Activated CD8-positive, alpha-beta T cell treated with anti-CD3 and anti-CD28 coated beads, Interleukin-2, amount 10 ng/mL, durations not matched to agents 7 days and 5 days (primary cell): ENCODE measurements at regions not wholly inside any gene's neighbourhood (a gene's known extent, or its start where the extent isn't known, plus 50 kb on each side); places are given as distances from the start of the nearest gene placed in this dataset.

ENCODE experiments used
- ATAC-seq: fragments of 150-1000 bp; cut with Tn5 transposase; one replicate; pipeline ENCODE4 v1.10.0; 2021; ENCODE audit warnings: moderate library complexity
- CTCF ChIA-PET: fragments of 350-600 bp; sonication (Branson Sonifier 250); formaldehyde crosslinking; loops from one replicate; lab custom pipeline; 2021; ENCODE audit warnings: antibody characterized with exemption; lab: Charles Lee
- POLR2A ChIA-PET: fragments of 350-600 bp; sonication (Branson Sonifier 250); formaldehyde crosslinking; loops from one replicate; lab custom pipeline; 2021; ENCODE audit warnings: antibody characterized with exemption; lab: Charles Lee
- DNase-seq: peaks from one replicate; pipeline ENCODE4 v3.0.0-alpha.2; 2020
- H3K27ac Mint-ChIP-seq: one replicate; pipeline ENCODE4 v1.8.0; 2021; ENCODE audit warnings: mild to moderate bottlenecking, mixed read lengths
- H3K27me3 Mint-ChIP-seq: one replicate; pipeline ENCODE4 v1.8.0; 2021; ENCODE audit warnings: low read depth, mixed read lengths
- H3K36me3 Mint-ChIP-seq: one replicate; pipeline ENCODE4 v1.8.0; 2021; ENCODE audit warnings: low read depth, mixed read lengths
- H3K4me1 Mint-ChIP-seq: one replicate; pipeline ENCODE4 v1.8.0; 2021; ENCODE audit warnings: low read depth, mixed read lengths
- H3K4me3 Mint-ChIP-seq: one replicate; pipeline ENCODE4 v1.8.0; 2021; ENCODE audit warnings: mild to moderate bottlenecking, mixed read lengths
- H3K9me3 Mint-ChIP-seq: one replicate; pipeline ENCODE4 v1.8.0; 2022; ENCODE audit warnings: mixed read lengths; ENCODE audit not compliant: insufficient read depth

- ATAC-seq (no peak), DNase-seq (no peak)
- H3K4me1 Mint-ChIP-seq, result no peaks in the 10 kb centered on the region
- no peaks in the 10 kb centered on the region for H3K9me3 Mint-ChIP-seq
- POLR2A ChIA-PET, result no interaction called here
- H3K4me3 Mint-ChIP-seq, result no peak overlapping the region
- H3K27ac Mint-ChIP-seq, result no peak overlapping the region
- no peaks in the 10 kb centered on the region for H3K36me3 Mint-ChIP-seq
- CTCF ChIA-PET, result interaction anchor here (0.7 kb wide), 1 partner anchor 13 kb away, joined by 3 read pairs; no protein-coding TSS in a partner anchor
- H3K27me3 Mint-ChIP-seq, result no peaks in the 10 kb centered on the region
Measured at GRCh38 chr18:22024924-22025323, 144.5 kb upstream of the GATA6 start.

- no peaks in the 10 kb centered on the region for H3K9me3 Mint-ChIP-seq
- CTCF ChIA-PET, result no interaction called here
Measured at GRCh38 chr18:22026362-22026761, 143.0 kb upstream of the GATA6 start.

GRCh38 chr18:22026889-22027288, 142.5 kb upstream of the GATA6 start:
- Mint-ChIP-seq H3K36me3 (no peaks in the 10 kb centered on the region), H3K4me3 (no peak overlapping the region), H3K4me1 (no peaks in the 10 kb centered on the region), H3K27ac (no peak overlapping the region), H3K9me3 (no peaks in the 10 kb centered on the region), H3K27me3 (no peaks in the 10 kb centered on the region)
- ChIA-PET CTCF (no interaction called here), POLR2A (no interaction called here)
- ATAC-seq, result no peak
- DNase-seq, result no peak

More at GRCh38 chr18:22026362-22026761, 143.0 kb upstream of the GATA6 start:
- Mint-ChIP-seq H3K27me3 (no peaks in the 10 kb centered on the region), H3K27ac (no peak overlapping the region), H3K4me1 (no peaks in the 10 kb centered on the region), H3K36me3 (no peaks in the 10 kb centered on the region), H3K4me3 (no peak overlapping the region)
- DNase-seq (no peak), ATAC-seq (no peak)
- POLR2A ChIA-PET, result no interaction called here

DNA sequence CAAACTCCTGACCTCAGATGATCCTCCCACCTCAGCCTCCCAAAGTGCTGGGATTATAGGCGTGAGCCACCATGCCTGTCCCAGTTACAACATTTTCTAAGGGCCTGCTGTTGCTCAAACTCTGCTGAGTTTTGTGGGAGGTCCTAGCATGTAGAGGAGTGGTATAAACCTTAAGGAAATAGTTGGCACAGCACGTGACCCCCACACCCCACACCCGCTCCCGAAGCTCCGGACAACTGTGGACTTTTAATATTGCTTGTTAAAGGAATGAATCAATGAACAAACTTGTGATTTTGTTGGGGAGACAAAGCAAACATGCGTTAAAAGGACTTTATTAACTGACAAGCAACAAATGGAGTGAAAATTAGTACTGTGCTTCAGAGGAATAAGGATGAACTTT, 137.8 kb upstream of the GATA6 start:
- Mint-ChIP-seq H3K9me3 (no peaks in the 10 kb centered on the region), H3K27me3 (no peaks in the 10 kb centered on the region), H3K4me1 (no peaks in the 10 kb centered on the region), H3K27ac (no peak overlapping the region), H3K36me3 (no peaks in the 10 kb centered on the region), H3K4me3 (no peak overlapping the region)
- CTCF ChIA-PET, result no interaction called here
- ATAC-seq, result no peak
- POLR2A ChIA-PET, result no interaction called here
- DNase-seq, result no peak

DNA sequence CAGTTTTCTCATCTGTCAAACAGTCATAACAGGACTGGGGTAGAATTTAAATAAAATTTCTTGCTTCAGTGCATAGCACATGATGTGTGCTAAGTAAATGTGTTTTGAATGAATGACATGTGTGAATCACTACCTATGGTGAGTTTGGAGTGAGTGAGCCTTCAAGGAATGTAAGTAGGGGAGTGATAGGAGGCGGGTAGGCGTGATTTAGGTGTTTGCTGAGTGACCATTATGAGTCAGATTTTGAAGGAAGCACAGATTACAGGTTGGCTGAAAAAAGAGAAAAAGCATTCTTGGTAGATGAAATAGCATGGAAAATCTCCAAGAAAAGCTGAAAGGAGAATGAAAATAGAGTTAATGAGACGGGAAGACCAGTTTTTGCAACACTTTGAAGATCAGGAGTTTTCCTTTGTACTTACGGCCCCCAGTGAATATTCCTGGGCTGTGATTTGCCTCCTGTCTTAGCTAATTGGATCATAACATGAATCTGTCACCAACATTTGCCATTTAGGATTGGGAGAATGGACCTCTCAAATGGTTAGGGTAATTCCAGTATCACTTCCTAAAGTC, 136.9 kb upstream of the GATA6 start:
- ChIA-PET POLR2A (no interaction called here), CTCF (no interaction called here)
- H3K4me1 Mint-ChIP-seq, result no peaks in the 10 kb centered on the region
- no peak for DNase-seq
- no peak overlapping the region for H3K27ac Mint-ChIP-seq
- no peaks in the 10 kb centered on the region for H3K27me3 Mint-ChIP-seq
- H3K36me3 Mint-ChIP-seq, result no peaks in the 10 kb centered on the region
- H3K9me3 Mint-ChIP-seq, result no peaks in the 10 kb centered on the region
- ATAC-seq, result no peak
- no peak overlapping the region for H3K4me3 Mint-ChIP-seq

- H3K27ac Mint-ChIP-seq, result no peak overlapping the region
- POLR2A ChIA-PET, result no interaction called here
- DNase-seq, result no peak
Measured at GRCh38 chr18:22033085-22033484, 136.3 kb upstream of the GATA6 start.

GRCh38 chr18:22034276-22034675, 135.1 kb upstream of the GATA6 start:
- Mint-ChIP-seq H3K9me3 (no peaks in the 10 kb centered on the region), H3K27me3 (no peaks in the 10 kb centered on the region), H3K27ac (no peak overlapping the region), H3K4me1 (no peaks in the 10 kb centered on the region), H3K4me3 (no peak overlapping the region), H3K36me3 (no peaks in the 10 kb centered on the region)
- ATAC-seq (no peak), DNase-seq (no peak)
- POLR2A ChIA-PET, result no interaction called here
- CTCF ChIA-PET, result no interaction called here

More at GRCh38 chr18:22033085-22033484, 136.3 kb upstream of the GATA6 start:
- CTCF ChIA-PET, result no interaction called here
- H3K9me3 Mint-ChIP-seq, result no peaks in the 10 kb centered on the region
- H3K36me3 Mint-ChIP-seq, result no peaks in the 10 kb centered on the region
- H3K27me3 Mint-ChIP-seq, result no peaks in the 10 kb centered on the region
- ATAC-seq, result no peak
- H3K4me3 Mint-ChIP-seq, result no peak overlapping the region
- no peaks in the 10 kb centered on the region for H3K4me1 Mint-ChIP-seq

DNA sequence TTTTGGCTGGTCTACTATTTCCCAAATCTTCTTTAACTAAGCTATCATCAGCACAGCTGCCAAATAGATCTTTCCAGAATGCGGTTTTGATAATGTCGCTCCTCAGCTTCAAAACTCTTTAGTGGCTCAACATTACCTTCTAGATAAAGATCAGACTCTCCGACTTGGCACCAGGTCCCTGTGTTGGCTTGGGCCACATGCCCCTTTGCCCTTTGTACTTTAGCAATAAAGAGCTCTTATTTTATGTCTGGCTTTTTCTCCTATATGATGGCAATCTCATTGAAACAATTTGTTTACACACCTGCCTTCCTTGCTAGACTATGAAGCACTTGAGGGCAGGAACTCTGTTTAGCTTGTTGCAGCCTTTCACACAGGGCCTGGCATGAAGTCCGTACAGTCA, 128.9 kb upstream of the GATA6 start:
- Mint-ChIP-seq H3K27me3 (no peaks in the 10 kb centered on the region), H3K9me3 (no peaks in the 10 kb centered on the region), H3K36me3 (no peaks in the 10 kb centered on the region), H3K4me3 (no peak overlapping the region), H3K4me1 (no peaks in the 10 kb centered on the region), H3K27ac (no peak overlapping the region)
- ATAC-seq (no peak), DNase-seq (no peak)
- POLR2A ChIA-PET, result interaction anchor here (0.6 kb wide), 1 partner anchor 193 kb away, joined by 3 read pairs; no protein-coding TSS in a partner anchor
- CTCF ChIA-PET, result no interaction called here

- Mint-ChIP-seq H3K4me1 (no peaks in the 10 kb centered on the region), H3K4me3 (no peak overlapping the region), H3K36me3 (no peaks in the 10 kb centered on the region), H3K9me3 (no peaks in the 10 kb centered on the region), H3K27ac (no peak overlapping the region), H3K27me3 (no peaks in the 10 kb centered on the region)
- no peak for ATAC-seq
- DNase-seq, result no peak
- ChIA-PET POLR2A (no interaction called here), CTCF (no interaction called here)
Measured at GRCh38 chr18:22043837-22044236, 125.6 kb upstream of the GATA6 start.

- no peaks in the 10 kb centered on the region for H3K4me1 Mint-ChIP-seq
- no peaks in the 10 kb centered on the region for H3K36me3 Mint-ChIP-seq
- ChIA-PET CTCF (no interaction called here), POLR2A (no interaction called here)
- DNase-seq, result no peak
- H3K9me3 Mint-ChIP-seq, result no peaks in the 10 kb centered on the region
- H3K27me3 Mint-ChIP-seq, result no peaks in the 10 kb centered on the region
- no peak for ATAC-seq
- no peak overlapping the region for H3K27ac Mint-ChIP-seq
- H3K4me3 Mint-ChIP-seq, result no peak overlapping the region
Measured at GRCh38 chr18:22044474-22045220, 124.7 kb upstream of the GATA6 start.

GRCh38 chr18:22045221-22045918, 124.0 kb upstream of the GATA6 start:
- Mint-ChIP-seq H3K36me3 (no peaks in the 10 kb centered on the region), H3K27me3 (no peaks in the 10 kb centered on the region), H3K9me3 (no peaks in the 10 kb centered on the region), H3K4me3 (no peak overlapping the region), H3K4me1 (no peaks in the 10 kb centered on the region), H3K27ac (no peak overlapping the region)
- CTCF ChIA-PET, result no interaction called here
- no peak for ATAC-seq
- POLR2A ChIA-PET, result no interaction called here
- no peak for DNase-seq

DNA sequence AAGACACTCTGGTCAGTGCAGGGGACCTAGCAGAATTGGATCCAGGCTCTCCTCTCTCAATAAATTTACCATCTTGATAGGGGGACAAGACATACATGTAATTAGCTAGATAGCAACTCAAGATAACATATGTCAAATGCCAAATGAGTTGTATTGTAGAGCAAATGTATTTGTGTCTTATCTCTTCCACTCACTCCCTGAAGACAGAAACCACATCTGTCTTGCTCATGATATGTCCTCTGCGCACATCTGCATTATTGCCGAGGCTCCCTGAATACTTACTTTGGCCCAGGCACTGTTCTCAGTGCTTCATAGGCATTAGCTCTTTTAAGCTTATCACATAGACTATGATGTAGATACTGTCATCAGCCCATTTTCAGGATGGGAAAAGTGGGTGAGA, 122.9 kb upstream of the GATA6 start:
- DNase-seq (no peak), ATAC-seq (no peak)
- H3K4me1 Mint-ChIP-seq, result no peaks in the 10 kb centered on the region
- H3K27ac Mint-ChIP-seq, result no peak overlapping the region
- CTCF ChIA-PET, result no interaction called here
- H3K4me3 Mint-ChIP-seq, result no peak overlapping the region
- H3K36me3 Mint-ChIP-seq, result no peaks in the 10 kb centered on the region
- POLR2A ChIA-PET, result no interaction called here
- no peaks in the 10 kb centered on the region for H3K9me3 Mint-ChIP-seq
- no peaks in the 10 kb centered on the region for H3K27me3 Mint-ChIP-seq
